ENCODE measurements at regions not wholly inside any gene's neighbourhood (a gene's known extent, or its start where the extent isn't known, plus 50 kb on each side); places are given as distances from the start of the nearest gene placed in this dataset.

DNA sequence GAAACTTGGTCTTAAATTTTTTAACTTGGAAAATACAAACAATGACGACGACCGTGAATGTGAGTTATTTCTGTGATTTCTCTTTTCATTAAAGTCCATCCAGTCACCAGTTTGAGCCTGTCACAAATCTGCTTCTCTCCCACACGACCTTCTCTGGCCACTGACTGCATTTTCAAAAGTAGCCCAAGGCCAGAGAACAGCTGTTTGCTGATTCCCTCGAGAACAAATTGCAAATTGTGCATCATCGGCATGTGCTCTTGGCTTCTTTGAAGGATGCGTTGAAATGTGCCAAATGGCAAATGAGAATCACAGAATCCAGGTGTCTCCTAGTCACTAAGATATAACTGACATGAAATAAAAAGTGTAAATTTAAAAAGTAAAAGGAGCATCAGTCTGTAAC, 106.4 kb downstream of the AQP9 start:
- TF ChIP-seq POLR2A (IDR thresholded peaks at IDR 0.05), result no peak
- TF ChIP-seq, protein P1, sequence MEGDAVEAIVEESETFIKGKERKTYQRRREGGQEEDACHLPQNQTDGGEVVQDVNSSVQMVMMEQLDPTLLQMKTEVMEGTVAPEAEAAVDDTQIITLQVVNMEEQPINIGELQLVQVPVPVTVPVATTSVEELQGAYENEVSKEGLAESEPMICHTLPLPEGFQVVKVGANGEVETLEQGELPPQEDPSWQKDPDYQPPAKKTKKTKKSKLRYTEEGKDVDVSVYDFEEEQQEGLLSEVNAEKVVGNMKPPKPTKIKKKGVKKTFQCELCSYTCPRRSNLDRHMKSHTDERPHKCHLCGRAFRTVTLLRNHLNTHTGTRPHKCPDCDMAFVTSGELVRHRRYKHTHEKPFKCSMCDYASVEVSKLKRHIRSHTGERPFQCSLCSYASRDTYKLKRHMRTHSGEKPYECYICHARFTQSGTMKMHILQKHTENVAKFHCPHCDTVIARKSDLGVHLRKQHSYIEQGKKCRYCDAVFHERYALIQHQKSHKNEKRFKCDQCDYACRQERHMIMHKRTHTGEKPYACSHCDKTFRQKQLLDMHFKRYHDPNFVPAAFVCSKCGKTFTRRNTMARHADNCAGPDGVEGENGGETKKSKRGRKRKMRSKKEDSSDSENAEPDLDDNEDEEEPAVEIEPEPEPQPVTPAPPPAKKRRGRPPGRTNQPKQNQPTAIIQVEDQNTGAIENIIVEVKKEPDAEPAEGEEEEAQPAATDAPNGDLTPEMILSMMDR (IDR thresholded peaks at IDR 0.05), result no peak
